Hepatocyte (in vitro differentiated cells): ENCODE measurements at regions not wholly inside any gene's neighbourhood (a gene's known extent, or its start where the extent isn't known, plus 50 kb on each side); places are given as distances from the start of the nearest gene placed in this dataset.
"Not testable (repeated sequence)": the region's sequence is repeated elsewhere in the genome, so short reads cannot be mapped to it uniquely, and the experiment has no call there.

ENCODE experiments used
- DNase-seq: peaks from one replicate; pipeline ENCODE4 v3.0.0-alpha.2; 2016; ENCODE audit warnings: low spot score
- H2AFZ ChIP-seq: fragments of 200-600 bp; sonication (generic); 2 replicates; pipeline ENCODE4 v1.6.0; 2016; ENCODE audit warnings: antibody characterized with exemption, mild to moderate bottlenecking
- H3K27ac ChIP-seq: fragments of 200-600 bp; sonication (generic); 2 replicates; pipeline ENCODE4 v1.5.1; 2016; ENCODE audit warnings: mild to moderate bottlenecking
- H3K27me3 ChIP-seq: fragments of 200-600 bp; sonication (generic); 2 replicates; pipeline ENCODE4 v1.6.1; 2016
- H3K36me3 ChIP-seq: fragments of 200-600 bp; sonication (generic); replicated peaks from 2 replicates; pipeline ENCODE4 v1.5.1; 2016; ENCODE audit warnings: low read depth; ENCODE audit not compliant: insufficient read depth
- H3K4me1 ChIP-seq: fragments of 200-600 bp; sonication (generic); 2 replicates; pipeline ENCODE4 v1.5.1; 2016; ENCODE audit warnings: mild to moderate bottlenecking, moderate library complexity; ENCODE audit not compliant: insufficient read depth
- H3K4me2 ChIP-seq: fragments of 200-600 bp; sonication (generic); 2 replicates; pipeline ENCODE4 v1.6.0; 2016
- H3K4me3 ChIP-seq: fragments of 200-600 bp; sonication (generic); 2 replicates; pipeline ENCODE4 v1.5.1; 2016; ENCODE audit warnings: mild to moderate bottlenecking
- H3K79me2 ChIP-seq: fragments of 200-600 bp; sonication (generic); 2 replicates; pipeline ENCODE4 v1.6.0; 2017; ENCODE audit warnings: mild to moderate bottlenecking
- H3K9me2 ChIP-seq: fragments of 200-600 bp; sonication (generic); replicated peaks from 2 replicates; pipeline ENCODE4 v1.6.0; 2017; ENCODE audit warnings: mild to moderate bottlenecking; ENCODE audit not compliant: insufficient read depth
- H3K9me3 ChIP-seq: fragments of 200-600 bp; sonication (generic); 2 replicates; pipeline ENCODE4 v1.5.1; 2016; ENCODE audit warnings: low read depth, mild to moderate bottlenecking
- H4K20me1 ChIP-seq: fragments of 200-600 bp; sonication (generic); 2 replicates; pipeline ENCODE4 v1.6.0; 2016; ENCODE audit warnings: mild to moderate bottlenecking; ENCODE audit not compliant: insufficient read depth, poor library complexity, severe bottlenecking
- EZH2 ChIP-seq: fragments of 200-600 bp; sonication (generic); IDR thresholded peaks from 2 replicates; pipeline ENCODE4 v1.6.1; 2016; ENCODE audit warnings: antibody characterized with exemption, mild to moderate bottlenecking, borderline replicate concordance
- EZH2phosphoT487 ChIP-seq: fragments of 200-600 bp; sonication (generic); IDR thresholded peaks from one replicate; pipeline ENCODE4 v1.6.1; 2018; ENCODE audit warnings: antibody characterized with exemption, mild to moderate bottlenecking, low read depth, moderate library complexity; ENCODE audit not compliant: unreplicated experiment, severe bottlenecking
- WGBS: methylation state at CpG from one replicate; pipeline ENCODE4 v1.1.6; 2016; ENCODE audit warnings: low lambda C conversion rate; ENCODE audit errors: missing lambda C conversion rate; 5-methylcytosine and 5-hydroxymethylcytosine counted together
- TF ChIP-seq, protein P1 (sequence below): fragments of 200-600 bp; sonication (generic); IDR thresholded peaks from 2 replicates; pipeline ENCODE4 v1.5.1; 2016; ENCODE audit warnings: antibody characterized with exemption, mild to moderate bottlenecking; ENCODE audit not compliant: poor library complexity

DNA sequence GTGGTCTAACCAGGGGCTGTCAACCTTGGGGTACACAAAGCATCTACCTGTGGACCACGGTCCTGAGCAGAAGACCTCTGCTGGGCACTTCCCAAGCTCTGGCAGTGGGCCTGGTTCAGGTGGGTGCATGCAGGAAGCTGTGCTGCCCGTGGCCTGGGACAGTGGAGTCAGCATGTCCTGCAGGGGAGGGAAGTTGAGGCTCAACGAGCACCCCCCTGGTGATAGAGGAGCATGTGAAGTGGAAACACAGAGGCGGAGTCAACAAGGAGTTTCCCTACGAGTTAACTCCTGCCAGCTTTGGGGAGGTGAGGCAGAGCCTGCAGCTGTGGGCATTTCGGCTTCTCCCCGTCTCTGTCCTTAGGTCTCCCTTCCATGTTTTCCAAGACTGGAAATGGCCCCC lies 67.5 kb upstream of the IRX2 start:
- H3K9me2 ChIP-seq: no peaks in the 10 kb centered on the region
- 89% methylated on average over 7 of the region's 7 CpGs for WGBS

DNA sequence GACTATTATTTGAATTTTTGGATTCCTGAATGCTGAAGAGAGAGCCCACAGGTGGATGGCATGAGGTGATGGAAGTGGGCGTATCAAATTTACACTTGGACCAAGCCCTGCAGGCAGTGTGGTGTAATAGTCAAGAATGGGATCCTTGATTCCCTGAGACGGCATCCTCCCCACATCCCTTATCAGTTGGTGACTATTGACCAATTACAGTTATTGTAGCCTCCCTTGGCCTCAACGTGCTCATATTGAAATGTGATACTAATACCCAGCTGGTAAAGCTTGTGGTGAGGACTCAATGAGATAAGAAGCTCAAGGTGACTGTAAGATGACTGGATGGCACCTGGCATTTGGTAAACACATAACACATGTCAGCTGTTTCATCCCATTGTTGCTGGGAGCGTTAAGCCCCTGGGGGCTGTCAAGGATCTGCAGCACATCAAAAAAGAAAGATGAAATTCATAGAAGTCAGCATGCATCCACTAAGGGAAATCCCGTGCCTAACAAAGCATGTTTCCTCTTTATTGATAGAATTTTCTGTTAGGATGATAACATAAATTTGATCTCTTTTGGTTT lies 65.6 kb upstream of the IRX2 start:
- Histone ChIP-seq H3K27me3 (no peaks in the 10 kb centered on the region), H3K27ac (no peak overlapping the region), H3K4me1 (no peaks in the 10 kb centered on the region), H3K9me2 (no peaks in the 10 kb centered on the region), H4K20me1 (no peaks in the 10 kb centered on the region), H3K9me3 (no peaks in the 10 kb centered on the region), H3K4me2 (no peak overlapping the region), H3K4me3 (no peak overlapping the region), H2AFZ (no peak overlapping the region), H3K79me2 (no peaks in the 10 kb centered on the region), H3K36me3 (no peaks in the 10 kb centered on the region)
- TF ChIP-seq EZH2phosphoT487: no peak
- TF ChIP-seq, protein P1, sequence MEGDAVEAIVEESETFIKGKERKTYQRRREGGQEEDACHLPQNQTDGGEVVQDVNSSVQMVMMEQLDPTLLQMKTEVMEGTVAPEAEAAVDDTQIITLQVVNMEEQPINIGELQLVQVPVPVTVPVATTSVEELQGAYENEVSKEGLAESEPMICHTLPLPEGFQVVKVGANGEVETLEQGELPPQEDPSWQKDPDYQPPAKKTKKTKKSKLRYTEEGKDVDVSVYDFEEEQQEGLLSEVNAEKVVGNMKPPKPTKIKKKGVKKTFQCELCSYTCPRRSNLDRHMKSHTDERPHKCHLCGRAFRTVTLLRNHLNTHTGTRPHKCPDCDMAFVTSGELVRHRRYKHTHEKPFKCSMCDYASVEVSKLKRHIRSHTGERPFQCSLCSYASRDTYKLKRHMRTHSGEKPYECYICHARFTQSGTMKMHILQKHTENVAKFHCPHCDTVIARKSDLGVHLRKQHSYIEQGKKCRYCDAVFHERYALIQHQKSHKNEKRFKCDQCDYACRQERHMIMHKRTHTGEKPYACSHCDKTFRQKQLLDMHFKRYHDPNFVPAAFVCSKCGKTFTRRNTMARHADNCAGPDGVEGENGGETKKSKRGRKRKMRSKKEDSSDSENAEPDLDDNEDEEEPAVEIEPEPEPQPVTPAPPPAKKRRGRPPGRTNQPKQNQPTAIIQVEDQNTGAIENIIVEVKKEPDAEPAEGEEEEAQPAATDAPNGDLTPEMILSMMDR: no peak
- no peak for TF ChIP-seq EZH2
- no peak for DNase-seq
- 53% methylated on average over 5 of the region's 5 CpGs for WGBS

More for the DNA sequence above, 67.5 kb upstream of the IRX2 start:
- Histone ChIP-seq H3K36me3 (no peaks in the 10 kb centered on the region), H4K20me1 (no peaks in the 10 kb centered on the region), H3K9me3 (no peaks in the 10 kb centered on the region), H2AFZ (no peak overlapping the region), H3K27me3 (no peaks in the 10 kb centered on the region), H3K27ac (no peak overlapping the region), H3K4me3 (no peak overlapping the region), H3K4me2 (no peak overlapping the region), H3K79me2 (no peaks in the 10 kb centered on the region), H3K4me1 (no peaks in the 10 kb centered on the region)
- no peak for DNase-seq
- TF ChIP-seq, protein P1: no peak
- TF ChIP-seq EZH2 (no peak), EZH2phosphoT487 (no peak)

DNA sequence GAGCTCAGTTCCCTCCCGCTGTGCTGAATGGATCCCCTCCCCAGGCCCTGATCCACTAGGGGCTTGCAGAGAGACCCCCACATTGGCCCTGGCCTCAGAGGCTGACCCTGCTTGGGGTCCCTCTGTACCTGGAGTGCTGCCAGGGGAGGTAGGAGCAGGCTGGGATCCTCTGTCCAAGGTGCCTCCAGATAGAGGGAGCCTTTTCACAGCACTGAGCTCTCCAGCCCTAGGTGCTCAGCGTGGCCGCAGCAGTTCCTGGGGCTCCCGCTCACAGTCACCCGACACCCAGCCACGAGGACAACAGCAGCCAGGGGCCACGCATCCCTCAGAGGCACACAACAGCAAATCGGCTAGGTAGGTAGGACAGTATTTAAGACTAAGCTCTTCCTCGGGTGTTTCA lies 62.2 kb upstream of the IRX2 start:
- no peaks in the 10 kb centered on the region for H3K4me1 ChIP-seq
- no peaks in the 10 kb centered on the region for H3K9me3 ChIP-seq
- H3K4me2 ChIP-seq: no peak overlapping the region
- no peaks in the 10 kb centered on the region for H4K20me1 ChIP-seq
- no peaks in the 10 kb centered on the region for H3K27me3 ChIP-seq
- no peak for DNase-seq
- H2AFZ ChIP-seq: no peak overlapping the region
- no peaks in the 10 kb centered on the region for H3K36me3 ChIP-seq
- H3K9me2 ChIP-seq: no peaks in the 10 kb centered on the region
- TF ChIP-seq, protein P1: no peak
- TF ChIP-seq EZH2 (no peak), EZH2phosphoT487 (no peak)
- H3K27ac ChIP-seq: no peak overlapping the region
- WGBS: 79% methylated on average over 9 of the region's 9 CpGs
- no peaks in the 10 kb centered on the region for H3K79me2 ChIP-seq
- no peak overlapping the region for H3K4me3 ChIP-seq

DNA sequence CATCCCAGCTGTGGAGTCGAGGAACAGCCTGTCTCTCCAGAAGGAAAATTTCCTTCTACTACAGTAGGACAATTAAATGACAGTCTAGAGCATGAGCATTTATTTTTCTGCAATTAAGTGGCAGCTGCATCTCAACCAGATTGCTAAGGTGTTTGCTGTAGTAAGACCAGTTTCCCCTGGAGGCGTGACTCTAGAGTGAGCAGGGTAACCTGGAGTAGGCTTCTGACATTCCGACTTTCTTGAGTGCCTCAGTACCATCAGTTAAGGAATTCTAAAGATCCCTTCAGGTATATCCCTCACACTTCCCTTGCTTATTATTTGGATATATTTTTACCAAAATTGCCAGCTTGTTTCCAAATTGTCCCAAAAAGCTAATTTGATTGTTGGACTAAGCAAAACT lies 59.2 kb upstream of the IRX2 start:
- Histone ChIP-seq H3K4me2 (no peak overlapping the region), H3K9me3 (no peaks in the 10 kb centered on the region), H3K27me3 (no peaks in the 10 kb centered on the region), H3K9me2 (no peaks in the 10 kb centered on the region), H3K79me2 (no peaks in the 10 kb centered on the region), H3K4me3 (no peak overlapping the region), H2AFZ (no peak overlapping the region), H3K4me1 (no peaks in the 10 kb centered on the region), H3K36me3 (no peaks in the 10 kb centered on the region), H3K27ac (no peak overlapping the region), H4K20me1 (no peaks in the 10 kb centered on the region)
- DNase-seq: no peak
- TF ChIP-seq EZH2phosphoT487 (no peak), EZH2 (no peak)
- TF ChIP-seq, protein P1: no peak
- 82% methylated on average over 3 of the region's 3 CpGs for WGBS

DNA sequence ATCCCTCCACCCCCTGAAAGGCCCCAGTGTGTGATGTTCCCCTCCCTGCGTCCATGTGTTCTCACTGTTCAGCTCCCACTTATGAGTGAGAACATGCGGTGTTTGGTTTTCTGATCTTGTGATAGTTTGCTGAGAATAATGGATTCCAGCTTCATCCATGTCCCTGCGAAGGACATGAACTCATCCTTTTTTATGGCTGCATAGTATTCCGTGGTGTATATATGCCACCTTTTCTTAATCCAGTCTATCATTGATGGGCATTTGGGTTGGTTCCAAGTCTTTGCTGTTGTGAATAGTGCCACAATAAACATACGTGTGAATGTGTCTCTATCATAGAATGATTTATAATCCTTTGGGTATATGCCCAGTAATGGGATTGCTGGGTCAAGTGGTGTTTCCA lies 55.8 kb upstream of the IRX2 start:
- not testable (repeated sequence) for H3K27me3 ChIP-seq, H3K4me1 ChIP-seq, H3K79me2 ChIP-seq, H2AFZ ChIP-seq, DNase-seq, H3K9me2 ChIP-seq, H3K27ac ChIP-seq, H3K36me3 ChIP-seq, H4K20me1 ChIP-seq, H3K4me3 ChIP-seq, H3K4me2 ChIP-seq, H3K9me3 ChIP-seq
- WGBS: 74% methylated on average over 5 of the region's 5 CpGs
